Spleen (tissue), 7 donors: ENCODE measurements at regions not wholly inside any gene's neighbourhood (a gene's known extent, or its start where the extent isn't known, plus 50 kb on each side); places are given as distances from the start of the nearest gene placed in this dataset.

ENCODE experiments used
- POLR2A ChIP-seq, 3 donors: fragments of 450-650 bp; IDR thresholded peaks; one replicate each; pipeline ENCODE4 v1.5.1; 2017; ENCODE audit warnings: antibody characterized with exemption in 3 of 3, mild to moderate bottlenecking in 1 of 3
- TF ChIP-seq, protein P1 (sequence below), 11 experiments: fragments of 200-600 bp in 7 of 11; fragments of 450-650 bp in 4 of 11; sonication (generic) in 4 of 11; IDR thresholded peaks in 8 of 11; conservative IDR thresholded peaks in 3 of 11; 1 replicate in 7 of 11; 2 replicates in 4 of 11; pipeline versions ENCODE4 v1.4.0 to v1.8.0; 2016 to 2021; ENCODE audit warnings: antibody characterized with exemption in 11 of 11, inconsistent platforms in 4 of 11, mild to moderate bottlenecking in 1 of 11
- donor health status: DM: no; HTN: no; CAD: no; lungs with moderate emphysema.
- donor health status: DM: no; HTN: no; CAD: no.
- donor health status: DM: no; HTN: no; CAD: no.

- TF ChIP-seq, protein P1, sequence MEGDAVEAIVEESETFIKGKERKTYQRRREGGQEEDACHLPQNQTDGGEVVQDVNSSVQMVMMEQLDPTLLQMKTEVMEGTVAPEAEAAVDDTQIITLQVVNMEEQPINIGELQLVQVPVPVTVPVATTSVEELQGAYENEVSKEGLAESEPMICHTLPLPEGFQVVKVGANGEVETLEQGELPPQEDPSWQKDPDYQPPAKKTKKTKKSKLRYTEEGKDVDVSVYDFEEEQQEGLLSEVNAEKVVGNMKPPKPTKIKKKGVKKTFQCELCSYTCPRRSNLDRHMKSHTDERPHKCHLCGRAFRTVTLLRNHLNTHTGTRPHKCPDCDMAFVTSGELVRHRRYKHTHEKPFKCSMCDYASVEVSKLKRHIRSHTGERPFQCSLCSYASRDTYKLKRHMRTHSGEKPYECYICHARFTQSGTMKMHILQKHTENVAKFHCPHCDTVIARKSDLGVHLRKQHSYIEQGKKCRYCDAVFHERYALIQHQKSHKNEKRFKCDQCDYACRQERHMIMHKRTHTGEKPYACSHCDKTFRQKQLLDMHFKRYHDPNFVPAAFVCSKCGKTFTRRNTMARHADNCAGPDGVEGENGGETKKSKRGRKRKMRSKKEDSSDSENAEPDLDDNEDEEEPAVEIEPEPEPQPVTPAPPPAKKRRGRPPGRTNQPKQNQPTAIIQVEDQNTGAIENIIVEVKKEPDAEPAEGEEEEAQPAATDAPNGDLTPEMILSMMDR (IDR thresholded peaks at IDR 0.05 in 8 of 11, conservative IDR thresholded peaks at IDR 0.05 in 3 of 11): no peak
- no peak for TF ChIP-seq POLR2A (IDR thresholded peaks at IDR 0.05)
These were observed 652.0 kb upstream of the GOLIM4 start for GRCh38 chr3:168747697-168748096.
